IMR-90 (cell line): ENCODE measurements at regions not wholly inside any gene's neighbourhood (a gene's known extent, or its start where the extent isn't known, plus 50 kb on each side); places are given as distances from the start of the nearest gene placed in this dataset.

ENCODE experiments used
- ATAC-seq: fragments of 200-7000 bp; cut with Tn5 transposase; 2 replicates; pipeline ENCODE4 v1.9.1; 2020; ENCODE audit warnings: low read depth, mild to moderate bottlenecking, moderate library complexity
- BruUV-seq: library from RNA; stranded (reverse); fragments of 400-500 nt; replicated peaks from 2 replicates; lab custom pipeline; 2021; lab: Mats Ljungman, UMichigan
- CTCF ChIA-PET: fragments of 300-600 bp; formaldehyde crosslinking; extraction: SDS; loops from one replicate; lab custom pipeline; 2021; ENCODE audit warnings: antibody characterized with exemption; lab: Yijun Ruan, JAX
- POLR2A ChIA-PET: fragments of 300-600 bp; sonication (Branson Sonifier 250); formaldehyde crosslinking; loops from one replicate; lab custom pipeline; 2022; ENCODE audit warnings: antibody characterized with exemption; ENCODE audit not compliant: unreplicated experiment; lab: Charles Lee
- DNase-seq: peaks from one replicate; pipeline ENCODE4 v3.0.0; 2013
- H2AFZ ChIP-seq: replicated peaks from 2 replicates; pipeline ENCODE3; 2013; ENCODE audit warnings: low read length, mild to moderate bottlenecking; ENCODE audit not compliant: poor library complexity
- H2AK5ac ChIP-seq: 2 replicates; pipeline ENCODE4 v1.6.1; 2013; ENCODE audit warnings: low read depth, low read length, inconsistent platforms
- H2AK9ac ChIP-seq: replicated peaks from 2 replicates; pipeline ENCODE3; 2013; ENCODE audit warnings: mild to moderate bottlenecking, low read depth, low read length, moderate library complexity; ENCODE audit not compliant: poor library complexity
- H2BK120ac ChIP-seq: 2 replicates; pipeline ENCODE4 v1.6.1; 2013; ENCODE audit warnings: low read depth, low read length, inconsistent platforms
- H2BK15ac ChIP-seq: 3 replicates; pipeline ENCODE4 v1.6.1; 2013; ENCODE audit warnings: low read depth, low read length, inconsistent platforms
- H2BK20ac ChIP-seq: 2 replicates; pipeline ENCODE4 v1.6.1; 2013; ENCODE audit warnings: low read depth, mild to moderate bottlenecking, inconsistent platforms, low read length, moderate library complexity
- H2BK5ac ChIP-seq: 2 replicates; pipeline ENCODE4 v1.6.1; 2013; ENCODE audit warnings: mild to moderate bottlenecking, low read depth, low read length, inconsistent platforms; ENCODE audit not compliant: poor library complexity, severe bottlenecking
- H3K14ac ChIP-seq: replicated peaks from 2 replicates; pipeline ENCODE4 v1.6.1; 2013; ENCODE audit warnings: low read depth, low read length, inconsistent platforms
- H3K18ac ChIP-seq: 2 replicates; pipeline ENCODE4 v1.6.1; 2013; ENCODE audit warnings: low read depth, low read length, control low read depth
- H3K23ac ChIP-seq: 2 replicates; pipeline ENCODE4 v1.6.1; 2013; ENCODE audit warnings: low read depth, low read length, inconsistent platforms
- H3K27ac ChIP-seq: 2 replicates; pipeline ENCODE4 v1.5.1; 2013; ENCODE audit warnings: mild to moderate bottlenecking, control low read depth, low read length; ENCODE audit not compliant: insufficient read depth
- H3K27me3 ChIP-seq: 2 replicates; pipeline ENCODE4 v1.6.1; 2013; ENCODE audit warnings: low read length; ENCODE audit not compliant: control insufficient read depth, insufficient read depth
- H3K36me3 ChIP-seq: 2 replicates; pipeline ENCODE4 v1.6.1; 2013; ENCODE audit warnings: low read length, mixed read lengths; ENCODE audit not compliant: control insufficient read depth, insufficient read depth
- H3K4ac ChIP-seq: 2 replicates; pipeline ENCODE4 v1.6.1; 2013; ENCODE audit warnings: low read depth, low read length, inconsistent platforms
- H3K4me1 ChIP-seq: 2 replicates; pipeline ENCODE4 v1.6.1; 2013; ENCODE audit warnings: low read length, mixed read lengths; ENCODE audit not compliant: control insufficient read depth, insufficient read depth
- H3K4me2 ChIP-seq: 2 replicates; pipeline ENCODE4 v1.6.1; 2013; ENCODE audit warnings: low read depth, mild to moderate bottlenecking, control low read depth, low read length, moderate library complexity
- H3K4me3 ChIP-seq: 2 replicates; pipeline ENCODE4 v1.5.1; 2013; ENCODE audit warnings: low read depth, mild to moderate bottlenecking, control low read depth, low read length, moderate library complexity; ENCODE audit not compliant: insufficient read depth
- H3K56ac ChIP-seq: 2 replicates; pipeline ENCODE4 v1.6.1; 2013; ENCODE audit warnings: low read length, inconsistent platforms; ENCODE audit not compliant: insufficient read depth; ENCODE audit errors: extremely low read depth
- H3K79me1 ChIP-seq, 2 experiments: 2 replicates each; pipeline ENCODE4 v1.6.1; 2013; ENCODE audit warnings: low read length in 2 of 2, inconsistent platforms in 1 of 2, low read depth in 1 of 2
- H3K9ac ChIP-seq: 2 replicates; pipeline ENCODE4 v1.6.1; 2013; ENCODE audit warnings: low read depth, low read length, control low read depth
- H3K9me1 ChIP-seq: 2 replicates; pipeline ENCODE4 v1.6.1; 2013; ENCODE audit warnings: low read length, inconsistent platforms; ENCODE audit not compliant: insufficient read depth
- H3K9me3 ChIP-seq: 2 replicates; pipeline ENCODE4 v1.6.1; 2013; ENCODE audit warnings: low read length; ENCODE audit not compliant: control insufficient read depth, insufficient read depth
- H4K20me1 ChIP-seq: 2 replicates; pipeline ENCODE4 v1.6.1; 2013; ENCODE audit warnings: low read length, inconsistent platforms; ENCODE audit not compliant: insufficient read depth
- H4K5ac ChIP-seq: 2 replicates; pipeline ENCODE4 v1.6.1; 2013; ENCODE audit warnings: mild to moderate bottlenecking, low read depth, low read length, control low read depth
- H4K8ac ChIP-seq, 2 experiments: 2 replicates each; pipeline ENCODE4 v1.6.1; 2013; ENCODE audit warnings: low read depth in 2 of 2, low read length in 2 of 2, control low read depth in 1 of 2, inconsistent platforms in 1 of 2
- H4K91ac ChIP-seq: 2 replicates; pipeline ENCODE4 v1.6.1; 2013; ENCODE audit warnings: low read depth, low read length, inconsistent platforms; ENCODE audit not compliant: insufficient read depth
- FOS ChIP-seq: fragments of 150-350 bp; IDR thresholded peaks from 2 replicates; pipeline ENCODE4 v1.6.1; 2016; ENCODE audit warnings: low read depth, low read length
- MAFK ChIP-seq: IDR thresholded peaks from 2 replicates; pipeline ENCODE4 v1.6.1; 2012; ENCODE audit warnings: low read depth, low read length, improper control_type of control experiment
- MAZ ChIP-seq: IDR thresholded peaks from 2 replicates; pipeline ENCODE4 v1.6.1; 2012; ENCODE audit warnings: low read depth, mild to moderate bottlenecking, low read length, improper control_type of control experiment, moderate library complexity, borderline replicate concordance
- MXI1 ChIP-seq: IDR thresholded peaks from 2 replicates; pipeline ENCODE4 v1.6.1; 2012; ENCODE audit warnings: low read depth, mild to moderate bottlenecking, low read length, moderate library complexity, borderline replicate concordance
- NFE2L2 ChIP-seq: fragments of 150-350 bp; IDR thresholded peaks from 2 replicates; pipeline ENCODE4 v1.6.1; 2016; ENCODE audit warnings: low read depth, mild to moderate bottlenecking, low read length
- POLR2A ChIP-seq: IDR thresholded peaks from 2 replicates; pipeline ENCODE4 v1.6.1; 2012; ENCODE audit warnings: mild to moderate bottlenecking, low read depth, low read length
- RAD21 ChIP-seq: IDR thresholded peaks from 2 replicates; pipeline ENCODE4 v1.6.1; 2012; ENCODE audit warnings: low read length, improper control_type of control experiment
- RCOR1 ChIP-seq: IDR thresholded peaks from 2 replicates; pipeline ENCODE4 v1.6.1; 2012; ENCODE audit warnings: mild to moderate bottlenecking, low read length, improper control_type of control experiment; ENCODE audit not compliant: insufficient replicate concordance
- RFX5 ChIP-seq: IDR thresholded peaks from 2 replicates; pipeline ENCODE4 v1.8.0; 2012; ENCODE audit warnings: low read depth, mild to moderate bottlenecking, low read length, moderate library complexity
- SMC3 ChIP-seq: fragments of 150-350 bp; IDR thresholded peaks from 2 replicates; pipeline ENCODE4 v1.6.1; 2016; ENCODE audit warnings: low read depth, mild to moderate bottlenecking, antibody characterized with exemption, low read length, moderate library complexity
- USF2 ChIP-seq: fragments of 150-350 bp; IDR thresholded peaks from 2 replicates; pipeline ENCODE4 v1.6.1; 2017; ENCODE audit warnings: mild to moderate bottlenecking, antibody characterized with exemption, low read length, low read depth
- dilution Hi-C: fragments of 300-500 bp; cut with HindIII; formaldehyde crosslinking; loops from one replicate; pipeline ENCODE4 v1.14.3; 2018; ENCODE audit warnings: low sequenced_read_pairs; ENCODE audit not compliant: unreplicated experiment
- in situ Hi-C: fragments of 300-500 bp; cut with MboI; formaldehyde crosslinking; loops from 3 replicates; pipeline ENCODE4 v1.14.3; 2019; ENCODE audit warnings: low sequenced_read_pairs, inconsistent platforms, mixed read lengths
- intact Hi-C: fragments of 100-400 bp; cut with micrococcal nuclease; formaldehyde crosslinking; loops from 2 replicates; pipeline ENCODE4 v1.10.0; 2022
- TF ChIP-seq, protein P1 (sequence below): conservative IDR thresholded peaks from 2 replicates; pipeline ENCODE4 v1.5.1; 2012; ENCODE audit warnings: mild to moderate bottlenecking, low read depth, low read length, improper control_type of control experiment
- TF ChIP-seq, protein P2 (sequence below): fragments of 150-350 bp; IDR thresholded peaks from 2 replicates; pipeline ENCODE4 v1.6.1; 2016; ENCODE audit warnings: low read depth, mild to moderate bottlenecking, low read length, moderate library complexity, borderline replicate concordance

- no peak for DNase-seq
- Histone ChIP-seq H3K18ac (no peak overlapping the region), H2BK20ac (no peak overlapping the region), H3K79me1 (no peaks in the 10 kb centered on the region), H3K27me3 (no peaks in the 10 kb centered on the region), H3K56ac (no peak overlapping the region), H2AFZ (no peak overlapping the region), H2BK120ac (no peak overlapping the region), H3K9ac (no peak overlapping the region), H4K5ac (no peak overlapping the region), H3K9me1 (no peaks in the 10 kb centered on the region), H2BK5ac (no peak overlapping the region), H2BK15ac (no peak overlapping the region), H4K91ac (no peak overlapping the region), H2AK9ac (no peak overlapping the region), H3K4me2 (no peak overlapping the region), H4K20me1 (no peaks in the 10 kb centered on the region), H3K23ac (no peak overlapping the region), H3K4me3 (no peak overlapping the region), H3K27ac (no peak overlapping the region), H3K4ac (no peak overlapping the region), H2AK5ac (no peak overlapping the region), H3K14ac (no peak overlapping the region), H3K9me3 (peaks cover 10% of the 10 kb centered on the region), H3K4me1 (no peaks in the 10 kb centered on the region), H3K36me3 (no peaks in the 10 kb centered on the region), H4K8ac (no peak overlapping the region)
- CTCF ChIA-PET: no interaction called here
- no TSS peak for BruUV-seq
- dilution Hi-C loops (no loop called here), intact Hi-C loops (no loop called here), in situ Hi-C loops (no loop called here)
- POLR2A ChIA-PET: no interaction called here
- TF ChIP-seq RAD21 (no peak), SMC3 (no peak), POLR2A (no peak), RCOR1 (no peak), MAFK (no peak), FOS (no peak), MXI1 (no peak), MAZ (no peak), RFX5 (no peak), USF2 (no peak), NFE2L2 (no peak)
- TF ChIP-seq, protein P1, sequence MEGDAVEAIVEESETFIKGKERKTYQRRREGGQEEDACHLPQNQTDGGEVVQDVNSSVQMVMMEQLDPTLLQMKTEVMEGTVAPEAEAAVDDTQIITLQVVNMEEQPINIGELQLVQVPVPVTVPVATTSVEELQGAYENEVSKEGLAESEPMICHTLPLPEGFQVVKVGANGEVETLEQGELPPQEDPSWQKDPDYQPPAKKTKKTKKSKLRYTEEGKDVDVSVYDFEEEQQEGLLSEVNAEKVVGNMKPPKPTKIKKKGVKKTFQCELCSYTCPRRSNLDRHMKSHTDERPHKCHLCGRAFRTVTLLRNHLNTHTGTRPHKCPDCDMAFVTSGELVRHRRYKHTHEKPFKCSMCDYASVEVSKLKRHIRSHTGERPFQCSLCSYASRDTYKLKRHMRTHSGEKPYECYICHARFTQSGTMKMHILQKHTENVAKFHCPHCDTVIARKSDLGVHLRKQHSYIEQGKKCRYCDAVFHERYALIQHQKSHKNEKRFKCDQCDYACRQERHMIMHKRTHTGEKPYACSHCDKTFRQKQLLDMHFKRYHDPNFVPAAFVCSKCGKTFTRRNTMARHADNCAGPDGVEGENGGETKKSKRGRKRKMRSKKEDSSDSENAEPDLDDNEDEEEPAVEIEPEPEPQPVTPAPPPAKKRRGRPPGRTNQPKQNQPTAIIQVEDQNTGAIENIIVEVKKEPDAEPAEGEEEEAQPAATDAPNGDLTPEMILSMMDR: no peak
- TF ChIP-seq, protein P2, sequence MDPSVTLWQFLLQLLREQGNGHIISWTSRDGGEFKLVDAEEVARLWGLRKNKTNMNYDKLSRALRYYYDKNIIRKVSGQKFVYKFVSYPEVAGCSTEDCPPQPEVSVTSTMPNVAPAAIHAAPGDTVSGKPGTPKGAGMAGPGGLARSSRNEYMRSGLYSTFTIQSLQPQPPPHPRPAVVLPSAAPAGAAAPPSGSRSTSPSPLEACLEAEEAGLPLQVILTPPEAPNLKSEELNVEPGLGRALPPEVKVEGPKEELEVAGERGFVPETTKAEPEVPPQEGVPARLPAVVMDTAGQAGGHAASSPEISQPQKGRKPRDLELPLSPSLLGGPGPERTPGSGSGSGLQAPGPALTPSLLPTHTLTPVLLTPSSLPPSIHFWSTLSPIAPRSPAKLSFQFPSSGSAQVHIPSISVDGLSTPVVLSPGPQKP: no peak
- no peak for ATAC-seq
Measured at GRCh38 chr16:9316008-9316407, 224.6 kb downstream of the HAPSTR1 start.
